Stimulated activated CD4-positive, alpha-beta T cell treated with anti-CD3 and anti-CD28 coated beads, Interleukin-15, amount 100 ng/mL, for 1 hour (primary cell): ENCODE measurements at regions not wholly inside any gene's neighbourhood (a gene's known extent, or its start where the extent isn't known, plus 50 kb on each side); places are given as distances from the start of the nearest gene placed in this dataset.

Experiments
- DNase-seq, 2 donors: peaks; one replicate each; pipeline ENCODE4 v3.0.0-alpha.2; 2020; ENCODE audit warnings: low read depth in 1 of 2, low spot score in 1 of 2

- no peak for DNase-seq
These were observed 311.4 kb downstream of the TMEM167A start for GRCh38 chr5:82765765-82766164.

GRCh38 chr5:82760856-82761255, 316.3 kb downstream of the TMEM167A start:
- DNase-seq = no peak

- DNase-seq = no peak
These were observed 318.3 kb downstream of the TMEM167A start for GRCh38 chr5:82758881-82759280.

- no peak for DNase-seq
These were observed 322.4 kb downstream of the TMEM167A start for GRCh38 chr5:82754759-82755158.

- no peak for DNase-seq
These were observed 323.0 kb downstream of the TMEM167A start for GRCh38 chr5:82754036-82754746.

- no peak for DNase-seq
These were observed 323.8 kb downstream of the TMEM167A start for GRCh38 chr5:82753374-82753773.

GRCh38 chr5:82749461-82749820, 327.8 kb downstream of the TMEM167A start:
- no peak for DNase-seq

- no peak for DNase-seq
These were observed 328.3 kb downstream of the TMEM167A start for GRCh38 chr5:82748688-82749460.

- DNase-seq = no peak
These were observed 329.2 kb downstream of the TMEM167A start for GRCh38 chr5:82747986-82748385.

GRCh38 chr5:82745016-82745415, 332.2 kb downstream of the TMEM167A start:
- no peak for DNase-seq

GRCh38 chr5:82738681-82739269, 338.4 kb downstream of the TMEM167A start:
- no peak for DNase-seq

GRCh38 chr5:82735160-82735789, 341.9 kb downstream of the TMEM167A start:
- DNase-seq = no peak

- DNase-seq = no peak
These were observed 342.8 kb downstream of the TMEM167A start for GRCh38 chr5:82734347-82734746.

GRCh38 chr5:82730913-82731312, 346.3 kb downstream of the TMEM167A start:
- no peak for DNase-seq

- DNase-seq = no peak
These were observed 348.1 kb downstream of the TMEM167A start for GRCh38 chr5:82728926-82729702.

GRCh38 chr5:82723168-82723567, 354.0 kb downstream of the TMEM167A start:
- DNase-seq = no peak

- no peak for DNase-seq
These were observed 356.1 kb downstream of the TMEM167A start for GRCh38 chr5:82721087-82721410.

- DNase-seq = no peak
These were observed 356.7 kb downstream of the TMEM167A start for GRCh38 chr5:82720213-82721086.

- no peak for DNase-seq
These were observed 357.8 kb downstream of the TMEM167A start for GRCh38 chr5:82719368-82719767.

- no peak for DNase-seq
These were observed 359.5 kb downstream of the TMEM167A start for GRCh38 chr5:82717738-82718137.
